AG09309 (cell line): ENCODE measurements at regions not wholly inside any gene's neighbourhood (a gene's known extent, or its start where the extent isn't known, plus 50 kb on each side); places are given as distances from the start of the nearest gene placed in this dataset.
"Not testable (repeated sequence)": the region's sequence is repeated elsewhere in the genome, so short reads cannot be mapped to it uniquely, and the experiment has no call there.

Experiments used
- DNase-seq: peaks from one replicate; pipeline ENCODE4 v3.0.0-alpha.2; 2010; ENCODE audit warnings: low read depth
- H3K4me3 ChIP-seq: 2 replicates; pipeline ENCODE4 v1.5.1; 2011; ENCODE audit warnings: mild to moderate bottlenecking, low read depth, low read length, moderate library complexity; ENCODE audit not compliant: control insufficient read depth
- TF ChIP-seq, protein P1 (sequence below): IDR thresholded peaks from 2 replicates; pipeline ENCODE4 v1.5.1; 2011; ENCODE audit warnings: mild to moderate bottlenecking, low read depth, low read length, inconsistent platforms; ENCODE audit not compliant: insufficient read depth, control insufficient read depth; ENCODE audit errors: missing control alignments

DNA sequence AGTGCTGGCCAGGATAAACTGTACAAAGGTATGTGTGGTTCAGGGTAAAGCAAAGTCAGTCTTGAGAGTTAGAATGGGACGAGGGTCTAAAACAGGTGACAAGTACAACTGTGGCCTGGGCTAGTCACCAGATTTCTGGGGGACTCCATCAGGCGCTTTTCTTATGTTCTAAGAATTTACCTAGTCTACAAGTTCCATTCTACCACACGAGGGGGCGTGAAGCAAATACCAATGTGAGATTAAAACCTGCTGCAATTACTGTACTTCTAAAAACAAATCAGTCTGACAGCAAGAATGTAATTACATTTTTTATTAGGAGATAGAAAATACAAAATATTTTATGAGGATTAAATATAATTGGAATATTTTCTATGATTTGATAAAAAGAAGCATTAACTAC, 146.5 kb downstream of the ALOX5 start:
- TF ChIP-seq, protein P1, sequence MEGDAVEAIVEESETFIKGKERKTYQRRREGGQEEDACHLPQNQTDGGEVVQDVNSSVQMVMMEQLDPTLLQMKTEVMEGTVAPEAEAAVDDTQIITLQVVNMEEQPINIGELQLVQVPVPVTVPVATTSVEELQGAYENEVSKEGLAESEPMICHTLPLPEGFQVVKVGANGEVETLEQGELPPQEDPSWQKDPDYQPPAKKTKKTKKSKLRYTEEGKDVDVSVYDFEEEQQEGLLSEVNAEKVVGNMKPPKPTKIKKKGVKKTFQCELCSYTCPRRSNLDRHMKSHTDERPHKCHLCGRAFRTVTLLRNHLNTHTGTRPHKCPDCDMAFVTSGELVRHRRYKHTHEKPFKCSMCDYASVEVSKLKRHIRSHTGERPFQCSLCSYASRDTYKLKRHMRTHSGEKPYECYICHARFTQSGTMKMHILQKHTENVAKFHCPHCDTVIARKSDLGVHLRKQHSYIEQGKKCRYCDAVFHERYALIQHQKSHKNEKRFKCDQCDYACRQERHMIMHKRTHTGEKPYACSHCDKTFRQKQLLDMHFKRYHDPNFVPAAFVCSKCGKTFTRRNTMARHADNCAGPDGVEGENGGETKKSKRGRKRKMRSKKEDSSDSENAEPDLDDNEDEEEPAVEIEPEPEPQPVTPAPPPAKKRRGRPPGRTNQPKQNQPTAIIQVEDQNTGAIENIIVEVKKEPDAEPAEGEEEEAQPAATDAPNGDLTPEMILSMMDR = no peak
- H3K4me3 ChIP-seq = no peak overlapping the region
- no peak for DNase-seq

DNA sequence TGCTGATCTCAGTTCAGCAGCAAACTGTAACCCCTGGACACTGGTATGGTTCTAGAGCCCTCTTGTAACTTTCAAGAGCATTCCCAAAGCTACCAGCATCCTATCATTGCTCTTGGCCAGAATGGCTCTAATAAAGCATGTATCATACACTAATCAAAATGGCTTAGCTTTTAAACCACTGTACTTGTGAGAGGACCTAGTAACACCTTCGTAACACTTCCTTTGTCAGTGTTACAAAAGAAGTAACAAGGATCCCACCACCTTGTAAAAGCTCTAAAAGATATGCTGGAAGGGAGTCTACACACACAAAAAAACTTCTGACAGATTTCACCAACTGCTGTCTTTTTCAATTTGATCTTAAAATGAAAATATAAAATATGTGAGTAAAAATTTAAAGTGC, 144.7 kb downstream of the ALOX5 start:
- no peak for DNase-seq
- H3K4me3 ChIP-seq = no peak overlapping the region
- TF ChIP-seq, protein P1 = no peak

DNA sequence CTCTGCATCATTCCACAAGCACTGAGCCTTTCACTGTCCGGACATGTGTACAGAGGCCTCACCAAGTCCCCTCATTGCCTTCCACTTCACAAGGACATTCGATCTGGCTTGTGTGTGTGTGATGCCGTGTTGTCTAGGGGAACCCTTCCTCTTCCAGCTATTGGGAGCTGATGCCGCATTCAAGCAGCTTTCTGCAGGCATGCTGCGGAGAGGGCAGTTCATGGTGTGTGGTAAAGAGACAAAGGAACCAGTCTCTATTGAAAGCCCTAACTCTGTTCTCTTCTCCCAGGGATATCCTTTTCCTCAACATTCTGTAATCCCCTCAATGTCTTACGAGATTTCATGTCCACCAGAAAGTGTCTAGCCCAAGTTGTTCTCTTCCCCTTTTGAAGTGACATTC, 141.6 kb downstream of the ALOX5 start:
- DNase-seq = no peak
- H3K4me3 ChIP-seq = no peak overlapping the region
- TF ChIP-seq, protein P1 = no peak

DNA sequence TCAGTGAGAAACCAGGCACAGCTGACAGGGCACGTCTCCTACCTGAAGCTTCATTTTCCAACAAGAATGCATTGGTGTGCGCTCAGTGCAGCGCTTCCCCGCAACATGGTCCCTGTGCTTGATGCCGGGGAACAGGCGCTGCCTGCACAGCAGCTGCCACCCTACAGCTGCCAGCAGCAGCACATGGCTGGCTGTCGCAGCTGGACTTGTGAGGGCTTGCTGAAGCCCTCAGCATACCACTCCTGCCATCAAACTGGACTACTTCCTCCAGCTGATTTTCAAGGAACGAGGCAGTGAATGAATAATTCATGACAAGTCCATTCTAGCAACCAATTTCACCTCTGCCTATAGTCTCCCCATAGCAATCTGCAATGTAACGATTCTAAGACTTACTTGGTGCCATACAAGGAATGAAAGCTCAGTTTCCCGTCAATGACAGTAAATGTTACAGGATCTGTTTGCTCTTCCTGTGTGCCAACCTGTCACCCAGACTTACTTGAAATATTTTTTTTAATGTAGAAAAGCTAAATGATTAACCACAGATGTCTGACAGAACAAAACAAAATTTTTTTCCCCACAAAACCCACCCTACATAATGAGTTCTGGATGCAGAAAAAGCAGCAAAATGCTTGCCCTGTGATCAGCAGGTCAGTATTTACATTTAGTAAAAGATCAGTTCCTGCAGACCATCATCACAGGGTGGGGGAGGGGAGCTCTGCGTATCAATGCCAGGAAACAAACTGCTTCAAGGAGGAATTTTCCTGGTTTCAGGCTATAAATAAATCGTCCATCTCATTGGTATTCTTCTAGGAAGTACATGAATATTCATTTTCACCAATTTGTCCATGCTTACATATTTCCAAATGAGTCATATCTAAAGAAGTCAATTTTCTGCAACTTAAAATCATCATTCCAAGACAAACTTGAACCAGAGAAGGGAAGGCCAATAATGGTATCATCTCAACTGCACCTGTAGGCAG, 140.6 kb downstream of the ALOX5 start:
- TF ChIP-seq, protein P1 = no peak
- DNase-seq = no peak
- H3K4me3 ChIP-seq = no peak overlapping the region

DNA sequence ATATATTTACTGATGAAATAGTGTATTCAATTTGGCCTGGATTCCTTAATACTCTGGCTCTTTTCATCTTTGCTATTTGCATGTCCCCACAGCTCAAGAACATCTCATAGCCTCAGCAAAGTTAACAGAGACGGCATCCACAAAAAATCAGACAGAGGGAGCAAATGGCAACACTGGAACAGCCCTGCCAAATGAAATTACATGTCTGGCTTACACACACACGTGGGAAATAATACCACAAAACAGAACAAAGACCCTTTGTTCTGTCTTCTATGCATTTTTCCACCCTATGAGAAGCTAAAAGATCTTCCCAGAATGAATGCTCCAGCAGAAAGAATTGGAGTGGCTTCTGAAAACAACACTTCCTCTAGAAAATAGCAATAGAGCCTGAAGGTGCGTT, 139.5 kb downstream of the ALOX5 start:
- DNase-seq = no peak
- H3K4me3 ChIP-seq = no peak overlapping the region
- TF ChIP-seq, protein P1 = no peak

DNA sequence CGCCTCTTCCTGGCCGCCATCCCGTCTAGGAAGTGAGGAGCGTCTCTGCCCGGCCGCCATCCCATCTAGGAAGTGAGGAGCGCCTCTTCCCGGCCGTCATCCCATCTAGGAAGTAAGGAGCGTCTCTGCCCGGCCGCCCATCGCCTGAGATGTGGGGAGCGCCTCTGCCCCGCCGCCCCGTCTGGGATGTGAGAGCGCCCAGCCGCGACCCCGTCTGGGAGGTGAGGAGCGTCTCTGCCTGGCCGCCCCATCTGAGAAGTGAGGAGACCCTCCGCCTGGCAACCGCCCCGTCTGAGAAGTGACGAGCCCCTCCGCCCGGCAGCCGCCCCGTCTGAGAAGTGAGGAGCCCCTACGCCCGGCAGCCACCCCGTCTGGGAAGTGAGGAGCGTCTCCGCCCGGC, 137.9 kb downstream of the ALOX5 start:
- not testable (repeated sequence) for H3K4me3 ChIP-seq, DNase-seq

DNA sequence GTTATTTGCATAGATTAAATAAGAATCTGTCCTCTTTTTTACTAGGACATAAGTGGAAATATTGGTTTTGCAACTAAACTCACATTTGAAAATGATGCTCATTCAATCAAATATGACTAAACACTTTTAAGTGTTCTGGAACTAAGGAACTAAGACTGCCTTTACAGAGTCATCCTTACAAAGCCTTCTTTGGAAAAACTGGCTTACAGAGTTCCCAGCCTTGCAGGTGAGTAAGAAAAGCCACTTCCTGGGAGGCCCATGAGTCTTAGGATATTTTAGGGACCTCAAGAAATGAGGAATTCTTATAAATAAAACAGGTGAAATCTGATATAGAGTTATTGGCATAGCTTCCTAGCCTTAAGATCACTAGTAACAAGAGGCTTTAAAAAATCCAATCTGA, 135.5 kb downstream of the ALOX5 start:
- H3K4me3 ChIP-seq = no peak overlapping the region
- DNase-seq = no peak
- TF ChIP-seq, protein P1 = no peak
